ENCODE measurements at regions not wholly inside any gene's neighbourhood (a gene's known extent, or its start where the extent isn't known, plus 50 kb on each side); places are given as distances from the start of the nearest gene placed in this dataset.

- no peak for DNase-seq (ENCODE audit: low read depth)
Observed at GRCh38 chr17:14886200-14886739, 378.9 kb downstream of the PMP22 start.

- DNase-seq (ENCODE audit: low read depth), result no peak
Observed at GRCh38 chr17:14882131-14882530, 383.0 kb downstream of the PMP22 start.

- DNase-seq (ENCODE audit: low read depth), result no peak
Observed at GRCh38 chr17:14875557-14876412, 389.3 kb downstream of the PMP22 start.

- no peak for DNase-seq (ENCODE audit: low read depth)
Observed at GRCh38 chr17:14873996-14874395, 391.1 kb downstream of the PMP22 start.

- no peak for DNase-seq (ENCODE audit: low read depth)
Observed at GRCh38 chr17:14873540-14873939, 391.6 kb downstream of the PMP22 start.

GRCh38 chr17:14871921-14872320 is 393.2 kb downstream of the PMP22 start:
- no peak for DNase-seq (ENCODE audit: low read depth)

GRCh38 chr17:14866266-14866665 is 398.9 kb downstream of the PMP22 start:
- no peak for DNase-seq (ENCODE audit: low read depth)

GRCh38 chr17:14864127-14864526 is 401.0 kb downstream of the PMP22 start:
- no peak for DNase-seq (ENCODE audit: low read depth)

GRCh38 chr17:14859542-14859941 is 405.6 kb downstream of the PMP22 start:
- no peak for DNase-seq (ENCODE audit: low read depth)

- DNase-seq (ENCODE audit: low read depth), result no peak
Observed at GRCh38 chr17:14856176-14856575, 408.9 kb downstream of the PMP22 start.

GRCh38 chr17:14854691-14855090 is 410.4 kb downstream of the PMP22 start:
- DNase-seq (ENCODE audit: low read depth), result no peak

GRCh38 chr17:14845591-14846281 is 419.4 kb downstream of the PMP22 start:
- no peak for DNase-seq (ENCODE audit: low read depth)

- DNase-seq (ENCODE audit: low read depth), result no peak
Observed at GRCh38 chr17:14843086-14843795, 421.9 kb downstream of the PMP22 start.

- no peak for DNase-seq (ENCODE audit: low read depth)
Observed at GRCh38 chr17:14840616-14841231, 424.4 kb downstream of the PMP22 start.

GRCh38 chr17:14838567-14838966 is 426.6 kb downstream of the PMP22 start:
- DNase-seq (ENCODE audit: low read depth), result no peak

GRCh38 chr17:14833201-14833785 is 431.8 kb downstream of the PMP22 start:
- no peak for DNase-seq (ENCODE audit: low read depth)

GRCh38 chr17:14831491-14831890 is 433.6 kb downstream of the PMP22 start:
- DNase-seq (ENCODE audit: low read depth), result no peak

GRCh38 chr17:14827396-14827919 is 437.7 kb downstream of the PMP22 start:
- DNase-seq (ENCODE audit: low read depth), result no peak

- DNase-seq (ENCODE audit: low read depth), result no peak
Observed at GRCh38 chr17:14826358-14826757, 438.8 kb downstream of the PMP22 start.

- no peak for DNase-seq (ENCODE audit: low read depth)
Observed at GRCh38 chr17:14818469-14818868, 446.7 kb downstream of the PMP22 start.

- DNase-seq (ENCODE audit: low read depth), result no peak
Observed at GRCh38 chr17:14815079-14815478, 450.0 kb downstream of the PMP22 start.
